ENCODE measurements at regions not wholly inside any gene's neighbourhood (a gene's known extent, or its start where the extent isn't known, plus 50 kb on each side); places are given as distances from the start of the nearest gene placed in this dataset.

DNA sequence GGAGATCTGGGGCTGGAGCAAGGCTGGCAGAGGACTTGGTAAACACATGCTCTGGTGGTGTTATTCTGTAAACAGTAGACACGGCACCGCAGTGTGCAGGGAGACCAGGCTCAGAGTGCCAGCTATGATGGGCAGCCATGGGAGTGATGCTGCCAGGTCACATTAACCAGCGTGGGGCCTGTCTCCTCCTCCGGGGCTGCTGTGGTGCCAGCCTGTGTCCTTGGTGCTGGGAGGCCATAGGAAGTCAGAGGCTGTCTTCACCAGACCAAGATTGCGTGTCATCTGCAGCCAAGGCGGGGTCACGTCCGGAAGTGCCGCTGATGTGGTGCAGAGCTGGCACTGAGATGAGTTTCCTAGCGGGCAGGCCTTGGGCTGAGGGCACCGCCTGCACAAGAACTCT, 236.0 kb downstream of the GLRX3 start:
- no peak for FAIRE-seq

DNA sequence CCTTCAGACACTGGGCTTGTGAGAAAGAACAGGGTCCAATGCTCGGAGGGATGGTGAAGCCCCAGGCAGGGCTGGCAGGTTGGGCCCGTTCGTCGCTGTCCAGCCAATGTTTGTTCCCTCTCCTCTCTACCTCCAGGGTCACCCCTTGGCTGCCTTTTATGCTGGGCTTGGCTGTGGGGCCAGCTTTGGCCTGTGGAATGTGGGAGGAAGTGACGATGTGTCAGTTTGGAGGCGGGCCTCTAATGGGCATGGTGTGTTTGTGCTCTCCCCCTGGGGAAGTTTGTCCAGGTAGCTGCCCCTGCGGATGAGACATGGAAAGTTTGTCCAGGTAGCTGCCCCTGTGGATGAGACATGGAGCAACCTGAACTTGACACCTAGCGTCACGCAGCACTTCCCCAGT, 236.7 kb downstream of the GLRX3 start:
- FAIRE-seq = no peak

DNA sequence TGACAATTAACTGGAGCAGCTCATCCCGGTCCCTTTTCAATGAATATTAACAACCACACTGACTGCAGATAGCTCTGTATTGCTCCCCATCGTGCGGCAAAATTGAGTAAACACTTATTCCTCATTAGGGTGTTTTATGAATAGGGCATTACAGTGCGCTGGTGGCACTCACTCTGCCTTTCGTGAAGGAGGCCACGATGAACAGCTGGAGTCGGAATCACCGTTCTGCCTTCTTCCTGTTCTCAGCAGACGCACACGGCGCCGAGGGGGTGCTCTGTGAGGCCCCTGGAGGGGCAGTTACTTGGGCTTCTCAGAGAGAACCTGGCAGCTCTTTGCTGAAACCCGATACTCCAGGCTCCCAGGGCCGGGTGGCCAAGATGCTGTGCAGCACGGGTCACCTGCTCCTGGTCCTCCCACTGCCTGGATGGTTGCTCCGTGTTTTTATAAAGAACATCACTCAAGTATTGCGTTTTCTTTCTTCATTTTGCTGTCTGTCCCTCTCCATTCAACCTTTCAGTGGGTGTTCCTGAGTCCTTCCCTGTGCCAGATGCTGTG, 241.9 kb downstream of the GLRX3 start:
- no peak for FAIRE-seq

DNA sequence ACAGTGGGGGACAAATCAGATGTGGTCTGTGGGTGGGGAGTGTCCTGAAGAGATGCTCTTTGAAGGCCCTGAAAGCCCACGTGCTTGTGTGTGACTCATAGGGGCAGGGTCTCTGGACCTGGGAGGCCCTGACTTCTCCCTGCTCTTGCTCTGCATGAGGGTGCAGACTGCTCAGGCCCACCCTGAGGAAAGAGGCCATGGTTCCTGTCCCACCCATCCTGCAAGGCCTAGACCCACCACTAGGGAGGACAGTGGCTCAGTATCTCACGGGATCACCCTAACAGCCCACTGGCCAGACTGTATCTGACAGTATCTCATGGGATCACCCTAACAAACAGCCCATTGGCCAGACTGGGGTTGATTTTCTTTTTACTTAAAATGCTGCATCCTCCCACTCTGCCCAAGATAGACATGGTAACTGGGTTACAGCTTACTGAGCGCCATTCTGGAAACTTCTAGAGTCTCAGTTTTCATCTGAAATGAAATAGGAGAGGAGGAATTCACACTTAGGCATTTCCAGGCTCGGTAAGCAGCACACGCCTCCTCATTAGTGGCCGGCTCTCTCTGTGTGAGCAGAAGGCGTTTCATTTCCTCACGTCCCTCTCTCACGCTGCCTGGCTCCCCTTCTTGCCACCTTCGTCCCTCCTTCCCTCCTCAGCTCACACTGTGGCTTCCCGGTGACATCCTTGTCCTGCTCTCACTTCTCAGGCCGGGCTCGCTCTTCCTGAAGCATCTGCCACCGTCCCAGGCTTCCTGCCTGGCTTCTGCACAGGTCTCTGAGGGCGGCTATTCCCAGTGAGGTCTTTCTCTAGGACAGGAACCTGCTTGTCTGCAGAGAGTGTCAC, 242.6 kb downstream of the GLRX3 start:
- FAIRE-seq = no peak

DNA sequence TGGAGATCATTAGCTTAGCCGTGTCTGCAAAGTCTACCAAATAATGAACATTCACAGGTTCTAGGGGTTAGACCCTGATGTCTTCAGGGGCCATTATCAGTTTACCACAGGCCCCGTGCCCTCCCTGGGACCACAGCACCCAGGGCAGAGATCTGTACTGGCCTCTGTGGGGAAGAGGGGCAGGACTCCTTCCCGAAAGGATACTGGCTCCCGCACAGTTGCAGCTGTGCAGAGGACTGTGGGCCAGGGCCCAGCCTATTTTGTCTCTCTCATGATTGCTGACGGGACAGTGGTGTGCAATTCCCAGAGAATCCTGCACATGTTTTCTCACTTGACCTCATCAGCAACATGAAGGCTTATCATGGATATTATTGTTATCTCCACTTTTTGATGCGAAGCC, 243.9 kb downstream of the GLRX3 start:
- FAIRE-seq = no peak

DNA sequence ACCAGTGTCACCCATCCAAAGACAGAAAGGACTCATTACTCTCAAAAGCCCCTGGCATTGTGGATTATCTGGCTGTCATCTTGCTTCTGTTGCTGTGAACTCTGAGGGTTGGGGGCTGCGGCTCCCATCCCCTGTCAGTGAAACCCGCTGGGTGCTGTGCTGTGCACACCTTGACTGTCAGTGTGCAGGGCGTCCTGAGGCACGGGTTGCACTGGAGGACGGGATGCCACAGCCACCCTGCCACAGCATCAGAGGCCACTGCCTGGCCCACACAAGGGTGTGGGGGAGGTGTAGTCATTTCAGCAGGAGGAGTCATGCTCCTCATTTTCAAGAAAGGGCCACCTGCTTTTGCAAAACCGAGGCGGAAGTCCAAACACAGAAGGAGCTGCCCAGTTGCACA, 245.8 kb downstream of the GLRX3 start:
- no peak for FAIRE-seq

DNA sequence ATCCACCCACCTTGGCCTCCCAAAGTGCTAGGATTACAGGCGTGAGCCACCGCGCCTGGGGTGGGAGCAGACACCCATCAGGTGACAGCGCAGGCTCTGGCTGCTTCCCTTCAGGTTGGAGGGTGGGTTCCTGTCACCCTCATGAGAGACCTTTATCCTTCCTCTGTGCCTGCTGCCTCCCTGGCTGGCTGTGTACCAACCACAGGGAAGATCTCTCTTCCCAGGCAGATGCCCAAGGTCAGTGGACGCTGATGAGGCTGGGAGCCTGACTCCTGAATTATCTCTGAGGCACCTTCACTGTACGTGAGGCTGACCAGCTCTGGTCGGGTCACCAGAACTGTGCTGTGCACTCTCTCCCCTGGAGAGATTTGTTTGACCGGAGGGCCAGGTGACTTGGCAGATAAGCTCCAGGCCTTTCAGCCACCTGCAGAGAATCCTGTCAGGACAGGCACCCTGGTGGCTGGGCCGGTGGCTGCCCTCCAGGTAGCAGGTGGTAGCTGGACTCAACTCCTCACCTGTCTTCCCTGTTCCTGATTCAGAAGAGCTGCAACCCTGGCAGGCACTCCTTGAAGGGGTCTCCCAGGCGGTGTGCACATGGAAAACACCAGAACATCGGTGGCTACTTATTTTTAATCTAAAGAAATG, 251.9 kb downstream of the GLRX3 start:
- no peak for FAIRE-seq

DNA sequence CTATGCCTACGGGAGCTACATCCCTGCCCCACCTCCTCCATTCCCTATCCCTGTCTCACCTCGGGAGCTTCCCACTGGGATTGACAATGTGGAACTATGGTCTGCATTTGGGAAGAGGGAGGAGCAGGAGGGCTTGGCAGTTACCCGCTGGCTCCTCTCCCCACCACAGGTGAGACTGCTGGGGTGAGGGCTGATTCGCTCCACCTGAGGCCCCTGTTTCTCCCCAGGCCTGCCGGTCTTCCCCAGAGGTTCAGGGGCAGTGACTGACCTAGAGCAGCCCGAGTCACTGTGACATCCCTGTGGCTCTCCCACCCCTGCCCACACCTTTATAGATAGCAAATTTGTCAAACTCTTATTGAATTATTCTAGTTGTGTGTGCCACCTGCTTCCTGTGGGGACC, 252.6 kb downstream of the GLRX3 start:
- FAIRE-seq = no peak

DNA sequence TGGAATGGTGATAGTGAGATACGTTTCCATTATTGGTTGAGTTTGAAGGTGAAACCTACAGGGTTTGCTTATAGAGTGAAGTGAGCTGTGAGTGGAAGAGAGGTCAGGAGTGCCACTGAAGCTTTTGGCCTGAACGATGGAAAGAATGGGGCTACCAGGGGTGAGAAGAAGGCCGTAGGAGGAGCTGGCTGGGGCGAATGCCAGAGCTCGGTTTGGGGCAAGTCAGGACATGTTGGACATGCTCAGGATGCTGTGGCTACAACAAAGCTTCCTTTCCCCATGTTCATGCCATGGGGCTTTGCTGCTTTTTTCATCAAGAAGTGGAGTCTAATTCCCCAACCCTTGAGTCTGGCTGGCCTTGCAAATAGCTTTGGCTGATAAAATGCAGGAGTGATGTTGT, 253.7 kb downstream of the GLRX3 start:
- no peak for FAIRE-seq

DNA sequence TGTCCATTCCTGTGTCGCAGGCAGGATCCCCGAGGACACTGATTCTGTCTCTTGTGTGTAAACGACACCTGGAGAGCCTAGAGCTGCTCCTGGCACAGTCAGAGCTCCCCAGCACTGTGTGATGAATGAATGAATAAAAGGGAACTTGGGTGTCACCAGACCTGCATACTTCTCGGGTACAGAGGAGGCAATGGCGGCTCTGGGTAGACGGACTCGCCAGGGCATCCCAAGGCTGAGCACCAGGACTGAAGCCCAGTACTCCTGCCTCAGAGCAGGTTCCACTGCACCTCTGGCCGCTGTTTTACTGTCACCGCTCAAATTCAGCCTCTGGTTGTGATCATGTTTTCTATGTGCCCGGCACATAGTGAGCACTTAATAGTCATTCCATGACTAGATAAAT, 255.8 kb downstream of the GLRX3 start:
- no peak for FAIRE-seq

DNA sequence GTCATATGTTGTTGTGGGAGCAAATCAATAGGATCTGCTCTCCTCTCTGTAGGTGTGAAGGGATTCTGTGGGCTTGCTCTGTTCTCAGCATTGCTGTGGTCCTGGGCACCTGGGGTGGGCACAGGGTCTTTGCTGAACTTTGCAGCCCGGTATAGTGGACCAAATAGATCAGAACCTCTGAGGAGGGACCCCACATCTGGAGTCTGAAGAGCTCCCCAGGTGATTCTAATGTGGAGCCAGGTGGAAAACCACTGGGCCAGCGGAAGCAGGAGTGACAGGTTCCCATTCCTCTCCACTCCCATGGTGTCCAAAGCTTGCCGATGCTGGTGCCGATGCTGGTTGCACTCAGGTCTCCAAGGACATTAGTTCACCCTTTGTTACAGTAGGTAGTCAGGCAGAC, 257.2 kb downstream of the GLRX3 start:
- no peak for FAIRE-seq

DNA sequence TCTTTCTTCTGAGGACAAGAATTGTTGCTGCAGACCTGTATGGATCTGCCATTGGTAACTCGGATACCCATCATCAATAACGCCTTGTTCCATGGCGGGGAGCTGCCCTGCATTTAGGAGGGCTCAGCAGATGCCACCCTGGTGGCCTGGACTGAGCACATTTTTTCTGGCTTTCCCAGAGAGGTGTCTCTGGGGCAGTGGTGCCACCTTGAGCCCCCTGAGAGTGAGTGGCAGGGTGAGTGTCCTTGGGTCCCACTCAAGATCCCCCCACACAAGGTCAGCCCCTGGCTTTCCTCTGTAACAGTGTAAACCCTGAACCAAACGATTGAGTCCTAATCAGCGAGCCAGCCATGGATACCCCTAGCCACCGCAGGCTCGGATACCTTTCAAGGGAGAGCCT, 258.6 kb downstream of the GLRX3 start:
- no peak for FAIRE-seq

DNA sequence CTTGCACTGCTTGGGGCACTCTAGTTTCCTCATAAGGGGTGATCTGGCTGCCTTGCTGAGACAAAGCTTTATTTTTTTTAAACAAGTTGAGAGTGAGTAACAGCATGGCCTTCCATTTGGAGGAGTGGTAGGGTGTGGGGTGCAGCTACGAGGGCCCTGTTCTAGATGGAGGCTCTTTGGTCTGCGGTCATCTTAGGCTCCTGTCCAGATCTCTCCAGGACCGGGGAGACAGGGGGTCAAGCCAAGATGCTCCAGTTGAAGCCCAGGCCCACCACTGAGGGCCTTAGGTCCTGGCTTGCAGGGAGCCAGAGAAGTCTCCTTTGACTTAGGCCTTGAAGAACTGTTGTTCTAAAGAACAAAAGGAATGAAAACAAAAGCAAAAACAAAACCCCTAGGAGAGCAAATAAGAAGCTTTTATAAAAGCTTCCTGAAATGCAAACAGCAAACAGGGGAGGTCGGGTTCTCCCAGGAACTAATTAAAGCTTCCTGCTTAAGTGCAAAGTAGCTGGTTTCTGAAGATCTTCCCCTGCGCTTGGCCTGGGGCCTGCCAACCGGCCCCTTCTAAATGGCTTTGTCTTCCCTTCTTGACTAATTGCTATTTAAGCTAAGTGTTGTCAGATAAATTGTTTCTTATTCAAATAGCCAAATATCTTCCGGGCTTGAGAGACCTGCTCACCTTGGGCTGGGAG, 259.2 kb downstream of the GLRX3 start:
- no peak for FAIRE-seq

DNA sequence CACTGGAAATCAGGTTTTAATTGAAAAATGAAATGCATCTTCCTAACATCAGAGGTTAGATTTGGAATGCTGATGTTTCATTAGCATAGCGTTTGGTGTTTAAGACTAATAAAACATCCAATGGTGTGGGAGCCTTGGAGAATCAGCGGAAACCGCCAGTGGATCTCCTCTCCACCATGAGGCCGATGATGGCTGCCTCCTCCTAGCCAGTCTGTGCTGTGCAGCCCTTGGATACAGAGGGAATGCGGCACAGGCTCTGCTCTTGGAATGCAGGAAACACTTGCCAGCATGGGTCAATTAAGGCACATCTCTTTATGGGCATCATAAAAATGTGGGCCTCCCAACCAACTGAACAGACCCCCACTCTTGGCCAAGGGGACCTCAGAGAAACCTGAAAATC, 259.9 kb downstream of the GLRX3 start:
- FAIRE-seq = no peak

DNA sequence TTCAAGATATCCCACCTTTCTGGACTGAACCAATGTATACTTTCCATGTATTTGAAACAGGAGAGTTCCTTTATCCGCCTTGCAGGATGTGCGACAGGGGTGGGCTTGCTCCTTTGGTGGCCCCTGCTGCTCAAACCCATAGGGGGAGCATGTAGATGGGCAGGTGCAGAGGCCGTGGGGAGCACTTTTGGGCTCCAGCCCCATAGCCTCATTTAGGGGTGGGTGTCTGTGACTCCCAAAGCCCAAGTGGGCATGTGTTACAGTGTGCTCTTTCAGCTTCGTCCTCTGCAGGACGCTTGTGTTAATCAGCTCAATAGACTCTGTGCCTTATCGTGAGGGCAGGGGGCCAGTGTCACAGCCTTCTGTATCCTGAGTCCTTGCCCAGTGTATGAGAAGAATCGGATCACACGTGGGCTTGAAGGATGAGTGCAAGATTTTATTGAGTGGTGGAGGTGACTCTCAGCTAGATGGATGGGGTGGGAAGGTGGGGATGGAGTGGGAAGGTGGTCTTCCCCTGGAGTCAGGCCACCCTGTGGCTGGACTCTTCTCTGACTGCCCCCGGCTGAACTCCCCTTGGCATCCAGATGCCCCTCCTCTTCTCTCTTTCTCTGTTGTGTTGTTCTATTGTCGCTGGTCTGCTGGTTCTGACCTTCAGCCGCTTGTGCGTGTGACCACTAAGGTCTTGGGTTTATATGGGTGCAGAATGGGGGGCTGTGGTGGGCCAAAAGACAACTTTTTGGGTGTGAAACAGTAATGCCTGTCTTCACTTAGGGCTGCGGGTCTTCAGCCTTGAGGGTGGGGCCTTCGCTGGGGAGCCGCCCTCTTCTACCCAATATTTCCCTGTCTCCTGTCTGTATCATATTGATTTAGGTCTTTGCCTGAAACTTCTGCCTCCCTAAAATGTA, 262.2 kb downstream of the GLRX3 start:
- FAIRE-seq = no peak

DNA sequence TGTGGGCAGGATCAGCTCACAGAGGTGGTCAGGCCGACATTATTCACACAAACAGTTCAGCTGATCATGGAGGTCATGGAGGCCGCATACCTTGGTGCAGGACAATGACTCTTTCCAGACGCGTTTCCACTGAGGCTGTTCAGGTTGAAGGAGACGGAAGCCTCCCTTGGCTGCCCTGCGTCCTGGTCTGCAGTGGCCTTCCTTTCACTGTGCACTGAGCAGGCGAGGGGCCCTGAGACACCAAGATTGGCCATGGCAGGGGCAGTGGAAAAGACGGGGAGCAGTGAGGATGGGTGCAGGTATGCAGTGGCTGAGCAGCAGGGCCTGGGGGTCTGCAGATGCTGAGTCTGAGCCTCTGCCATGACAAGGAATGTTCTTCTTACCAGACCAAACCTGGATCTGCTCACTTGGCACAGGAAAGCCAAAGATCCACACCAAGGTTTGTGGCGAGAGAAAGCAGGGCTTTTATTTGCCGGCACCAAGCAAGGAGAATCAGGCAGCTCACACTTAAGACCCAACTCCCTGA, 263.3 kb downstream of the GLRX3 start:
- FAIRE-seq = no peak

DNA sequence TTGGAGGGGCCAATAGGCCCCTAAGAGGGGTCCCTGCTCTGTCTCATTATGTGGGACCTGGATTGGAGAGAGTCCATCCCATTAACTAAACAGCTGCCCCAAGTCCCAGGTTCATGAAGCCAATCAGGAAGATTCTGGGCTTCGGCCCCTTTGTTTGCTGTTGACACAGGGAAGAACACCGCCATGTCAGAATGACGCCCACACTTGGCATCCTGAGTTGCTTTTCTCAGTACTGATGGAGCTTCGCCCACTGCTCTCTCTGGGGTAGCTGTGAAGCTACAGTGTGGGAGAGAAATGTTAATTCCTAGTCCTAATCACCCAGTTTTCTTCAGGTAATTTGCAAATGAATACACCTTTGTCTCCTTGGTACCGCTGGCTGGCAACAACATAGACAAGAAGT, 264.7 kb downstream of the GLRX3 start:
- FAIRE-seq = no peak

DNA sequence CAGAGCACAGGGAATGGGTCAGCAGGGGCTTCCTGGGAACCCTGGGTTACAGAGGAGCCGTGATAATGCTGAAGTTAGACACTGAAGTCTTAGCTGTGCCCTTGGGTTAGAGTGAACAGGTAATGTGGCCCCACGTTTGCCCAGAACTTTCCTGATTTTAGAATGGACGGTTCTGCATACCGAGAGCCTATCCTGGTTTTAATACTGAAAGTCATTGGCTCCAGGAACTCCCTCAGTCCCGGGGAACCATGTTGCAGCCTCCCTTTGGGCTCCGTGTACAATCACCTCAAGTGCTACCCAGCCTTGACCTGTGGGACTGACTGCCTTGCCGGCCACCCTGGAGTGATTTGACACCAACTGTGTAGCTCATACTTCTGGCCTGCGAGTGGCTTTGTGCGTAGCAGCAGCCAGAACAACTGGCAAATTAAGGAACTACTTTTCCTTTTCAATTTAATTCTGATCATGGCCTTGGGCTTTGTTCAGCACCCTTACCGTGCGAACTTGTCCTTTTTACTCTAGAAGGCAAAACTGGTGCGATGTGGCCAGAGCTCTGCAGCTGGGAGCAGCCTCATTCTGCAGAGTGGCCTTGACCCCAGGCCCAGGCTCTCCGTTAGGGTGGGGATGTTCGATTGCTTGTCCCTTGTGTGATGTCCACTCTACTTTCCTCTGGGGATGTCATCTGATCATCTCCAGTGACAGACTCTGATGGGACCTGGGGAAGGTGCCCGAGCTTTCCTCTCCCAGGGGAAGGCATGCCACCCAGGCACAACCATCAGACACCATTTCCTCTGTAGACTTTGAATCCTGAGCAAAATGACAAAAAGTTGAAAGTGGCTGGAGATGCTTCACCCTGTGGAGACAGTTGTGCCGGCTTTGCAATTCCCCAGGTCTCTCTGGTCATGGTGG, 265.9 kb downstream of the GLRX3 start:
- FAIRE-seq = no peak

DNA sequence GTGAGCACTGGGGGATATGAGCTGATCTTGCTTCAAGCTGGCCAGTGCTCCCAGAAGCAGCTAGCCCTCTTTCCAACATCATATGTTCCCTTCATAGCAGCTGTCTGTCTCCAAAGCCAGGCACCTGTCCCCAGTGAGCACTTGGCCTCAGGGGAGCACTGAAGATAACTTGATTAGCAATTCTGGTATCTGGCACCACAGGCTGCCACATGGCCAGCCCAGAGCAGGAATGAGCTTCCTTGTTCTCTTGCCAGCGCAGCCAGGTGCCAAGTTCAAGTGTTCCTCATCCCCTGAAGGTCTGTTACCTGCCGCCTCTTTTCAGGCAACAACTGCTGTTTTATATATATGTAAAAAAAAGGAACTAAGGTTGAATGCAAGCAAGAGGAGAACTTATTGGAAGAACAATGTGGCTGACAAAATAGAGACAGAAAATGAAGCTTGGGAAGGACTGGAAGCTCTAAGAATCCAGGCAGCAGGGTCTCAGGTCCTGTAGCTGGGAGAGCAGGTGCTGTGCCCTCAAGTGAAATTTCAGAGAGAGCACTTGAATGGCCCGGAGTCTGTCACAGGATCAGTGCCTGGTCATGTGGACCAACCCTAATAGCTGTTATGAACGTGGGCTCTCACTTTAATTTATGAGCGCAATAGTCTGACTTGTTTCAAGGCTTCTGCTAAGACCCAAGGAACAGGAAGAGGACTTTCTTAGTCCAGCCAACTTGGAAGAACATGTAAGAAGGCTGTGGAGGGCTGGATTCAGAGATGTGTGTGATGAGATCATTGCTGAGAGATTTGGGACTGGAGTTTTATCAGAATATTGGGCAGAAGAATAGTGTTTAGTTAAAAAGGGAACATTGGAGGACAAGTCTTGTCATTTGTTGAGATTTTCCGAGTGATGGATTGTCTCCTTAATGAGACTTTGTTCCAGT, 267.2 kb downstream of the GLRX3 start:
- FAIRE-seq = no peak

DNA sequence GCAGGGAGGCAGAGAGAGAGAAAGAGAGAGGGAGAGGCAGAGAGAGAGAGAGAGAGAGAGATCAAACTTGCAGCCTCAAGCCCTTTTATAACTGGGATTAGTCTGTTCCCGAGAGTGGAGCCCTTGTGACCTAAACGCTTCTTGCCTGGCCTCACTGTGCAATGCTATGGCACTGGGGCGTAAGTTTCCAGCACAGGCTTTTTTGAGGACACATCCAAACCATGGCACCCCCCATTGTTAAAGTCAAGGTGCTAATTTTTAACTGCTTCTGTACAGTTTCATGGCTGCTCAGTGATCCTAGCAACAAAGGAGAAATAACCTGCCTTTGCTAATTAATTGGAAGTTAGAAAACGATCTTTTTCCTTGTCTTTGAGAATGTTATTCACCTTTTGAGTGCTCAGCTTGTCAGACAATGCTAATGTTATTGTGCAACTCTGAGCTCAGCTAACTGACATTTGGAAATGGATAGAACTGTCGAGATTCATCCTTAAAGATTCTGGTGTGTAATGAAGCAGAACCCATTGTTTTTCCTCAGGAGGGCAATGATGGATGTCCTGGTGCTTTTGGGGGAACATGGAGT, 268.4 kb downstream of the GLRX3 start:
- no peak for FAIRE-seq
